NCI-H1930 (cell line): ENCODE measurements at regions not wholly inside any gene's neighbourhood (a gene's known extent, or its start where the extent isn't known, plus 50 kb on each side); places are given as distances from the start of the nearest gene placed in this dataset.
"Not testable (repeated sequence)": the region's sequence is repeated elsewhere in the genome, so short reads cannot be mapped to it uniquely, and the experiment has no call there.

ENCODE experiments used
- DNase-seq, 2 experiments: peaks; one replicate each; lab custom pipeline; 2025; lab: John Stamatoyannopoulos, UW

GRCh38 chr10:65355141-65355680, 1570.6 kb upstream of the LRRTM3 start:
- no peak for DNase-seq

GRCh38 chr10:65358565-65358964, 1567.3 kb upstream of the LRRTM3 start:
- no peak for DNase-seq

DNA sequence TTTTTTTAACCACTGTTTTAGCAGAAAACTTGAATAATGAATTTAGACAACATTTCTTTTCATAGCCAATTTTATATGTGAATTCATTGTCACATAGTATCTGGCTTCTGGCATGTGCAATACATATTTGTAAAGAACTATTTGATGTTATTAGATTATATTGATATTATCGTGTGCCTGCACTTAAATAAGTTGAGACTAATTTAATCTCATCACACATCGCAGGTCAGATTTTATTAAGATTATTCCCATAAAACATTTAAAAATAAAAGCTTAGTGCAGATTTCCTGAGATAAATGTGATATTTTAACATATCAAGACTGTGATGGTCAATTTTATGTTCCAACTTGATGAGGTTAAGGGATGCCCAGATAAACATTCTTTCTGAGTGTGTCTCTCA, 1565.3 kb upstream of the LRRTM3 start:
- no peak for DNase-seq

GRCh38 chr10:65365878-65366277, 1560.0 kb upstream of the LRRTM3 start:
- DNase-seq, result no peak

DNA sequence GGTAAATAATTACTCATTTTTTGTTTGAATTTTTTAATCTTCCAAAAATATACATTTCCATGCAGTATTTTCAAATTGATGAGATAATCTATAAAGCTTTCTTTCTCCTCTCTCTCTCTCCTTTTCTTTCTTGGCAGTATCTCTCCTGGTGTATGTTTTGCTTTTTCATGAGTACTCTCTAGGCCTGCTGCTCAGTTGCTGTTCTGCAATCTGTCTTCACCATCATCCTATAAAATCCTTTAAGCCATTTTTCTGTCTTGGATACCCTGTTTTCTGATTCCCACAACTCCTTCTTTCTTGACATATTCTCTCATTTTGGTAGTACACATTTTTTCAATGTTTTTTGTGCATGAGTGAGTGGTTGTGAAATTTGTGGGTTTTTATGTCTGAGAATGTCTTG, 1558.1 kb upstream of the LRRTM3 start:
- DNase-seq, result no peak

DNA sequence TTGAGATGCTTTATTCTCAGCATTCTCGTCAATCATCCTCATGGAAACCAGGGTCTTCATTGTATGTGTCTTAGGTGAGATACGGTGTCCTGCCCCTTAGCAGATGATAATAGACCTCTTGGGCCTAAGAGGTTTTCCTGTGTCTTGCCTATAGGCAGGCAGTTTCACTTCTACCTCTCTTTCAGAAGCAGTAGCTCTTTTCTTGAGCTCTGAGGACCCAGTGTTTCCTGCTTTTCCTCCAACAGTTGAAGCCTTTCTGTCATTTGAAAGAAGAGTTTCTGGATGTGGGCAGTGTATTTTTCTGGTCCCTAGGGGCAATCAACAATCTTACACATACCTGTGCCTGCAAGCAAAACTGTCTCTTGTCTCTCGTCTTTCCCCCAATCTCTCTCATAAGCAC, 1550.3 kb upstream of the LRRTM3 start:
- no peak for DNase-seq

- no peak for DNase-seq
Measured at GRCh38 chr10:65377687-65378086, 1548.1 kb upstream of the LRRTM3 start.

GRCh38 chr10:65394502-65395297, 1531.1 kb upstream of the LRRTM3 start:
- no peak for DNase-seq

- no peak for DNase-seq
Measured at GRCh38 chr10:65395631-65396030, 1530.2 kb upstream of the LRRTM3 start.

GRCh38 chr10:65396997-65397396, 1528.8 kb upstream of the LRRTM3 start:
- DNase-seq, result no peak

- DNase-seq, result no peak
Measured at GRCh38 chr10:65408401-65408800, 1517.4 kb upstream of the LRRTM3 start.

- no peak for DNase-seq
Measured at GRCh38 chr10:65413001-65413400, 1512.8 kb upstream of the LRRTM3 start.

DNA sequence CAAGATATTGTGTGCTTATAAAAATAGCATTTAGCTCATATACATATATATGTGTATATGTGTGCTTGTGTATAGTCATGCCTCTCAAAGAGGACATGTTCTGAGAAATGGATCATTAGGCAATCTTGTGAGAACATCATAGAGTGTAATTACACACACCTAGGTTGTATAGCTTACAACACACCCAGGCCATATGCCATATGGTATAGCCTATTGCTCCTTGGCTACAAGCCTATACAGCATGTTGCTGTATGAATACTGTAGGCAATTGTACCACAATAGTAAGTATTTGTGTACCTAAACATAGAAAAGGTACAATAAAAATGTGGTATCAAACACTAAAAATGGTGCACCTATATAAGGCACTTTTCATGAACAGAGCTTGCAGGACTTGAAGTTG, 1510.5 kb upstream of the LRRTM3 start:
- DNase-seq, result no peak

DNA sequence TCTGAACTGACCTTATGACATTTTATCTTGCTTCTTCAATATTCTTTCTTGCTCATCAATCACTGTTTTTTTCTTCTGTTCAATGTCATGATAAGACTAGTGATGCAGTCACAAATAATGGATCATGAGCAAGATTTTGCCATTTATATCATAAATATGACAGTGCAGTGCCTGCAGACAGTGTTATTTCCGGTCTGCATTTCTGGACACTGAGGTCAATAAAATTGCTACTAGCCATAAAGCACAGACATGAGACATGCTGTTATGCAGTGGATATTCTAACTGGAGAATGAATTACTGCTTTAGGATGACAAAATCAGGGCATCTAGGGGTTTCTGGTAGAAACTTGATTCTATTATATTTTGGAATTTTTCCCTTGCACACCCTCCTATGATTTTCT, 1509.7 kb upstream of the LRRTM3 start:
- DNase-seq, result no peak

GRCh38 chr10:65419629-65420028, 1506.2 kb upstream of the LRRTM3 start:
- DNase-seq, result no peak

- DNase-seq, result no peak
Measured at GRCh38 chr10:65423043-65423442, 1502.8 kb upstream of the LRRTM3 start.

DNA sequence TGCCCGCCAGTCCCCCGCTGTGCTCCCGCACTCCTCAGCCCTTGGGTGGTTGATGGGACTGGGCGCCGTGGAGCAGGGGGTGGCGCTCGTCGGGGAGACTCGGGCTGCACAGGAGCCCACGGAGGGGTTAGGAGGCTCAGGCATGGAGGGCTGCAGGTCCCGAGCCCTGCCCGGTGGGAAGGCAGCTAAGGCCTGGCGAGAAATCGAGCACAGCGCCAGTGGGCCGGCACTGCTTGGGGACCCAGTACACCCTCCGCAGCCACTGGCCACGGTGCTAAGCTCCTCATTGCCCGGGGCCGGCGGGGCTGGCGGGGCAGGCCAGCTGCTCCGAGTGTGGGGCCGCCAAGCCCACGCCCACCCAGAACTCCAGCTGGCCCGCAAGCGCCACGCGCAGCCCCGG, 1496.5 kb upstream of the LRRTM3 start:
- DNase-seq, result not testable (repeated sequence)

DNA sequence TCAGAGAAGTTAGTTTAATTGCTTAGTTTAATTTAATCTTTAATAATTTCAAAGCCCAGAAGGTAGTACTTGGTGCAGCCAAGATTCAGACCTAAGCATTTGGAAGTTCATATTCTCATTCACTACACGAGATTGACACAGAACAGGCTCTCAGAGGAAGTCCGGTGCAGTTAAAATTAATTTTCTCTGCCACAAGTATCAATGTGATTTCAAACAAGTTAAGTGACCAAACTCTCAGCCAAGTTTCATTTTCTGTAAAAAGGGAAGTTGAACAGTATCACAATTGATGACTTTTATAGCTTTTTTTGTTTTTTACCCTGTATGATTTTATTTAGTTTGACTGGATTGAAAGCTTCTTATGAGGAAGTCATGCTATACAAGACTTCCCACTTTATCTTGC, 1494.9 kb upstream of the LRRTM3 start:
- DNase-seq, result no peak

GRCh38 chr10:65470986-65471385, 1454.8 kb upstream of the LRRTM3 start:
- DNase-seq, result no peak

DNA sequence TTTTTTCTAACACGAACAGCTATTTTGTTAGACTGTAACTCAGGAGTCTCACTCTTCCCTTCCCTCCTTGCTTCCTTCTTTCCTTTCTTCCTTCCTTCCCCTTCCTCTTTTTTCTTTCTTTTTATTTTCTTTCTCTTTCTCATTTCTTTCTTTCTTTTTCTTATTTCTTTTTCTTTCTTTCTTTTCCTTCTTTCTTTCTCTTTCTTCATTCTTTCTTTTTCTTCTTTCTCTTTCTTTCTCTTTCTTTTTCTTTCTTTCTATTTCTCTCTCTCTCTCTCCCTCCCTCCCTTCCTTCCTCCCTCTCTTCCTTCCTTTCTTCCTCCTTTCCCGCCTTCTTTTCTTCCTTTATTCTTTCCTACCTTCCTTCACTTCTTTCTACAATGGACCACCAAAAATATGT, 1443.0 kb upstream of the LRRTM3 start:
- no peak for DNase-seq

- no peak for DNase-seq
Measured at GRCh38 chr10:65491799-65492198, 1434.0 kb upstream of the LRRTM3 start.

DNA sequence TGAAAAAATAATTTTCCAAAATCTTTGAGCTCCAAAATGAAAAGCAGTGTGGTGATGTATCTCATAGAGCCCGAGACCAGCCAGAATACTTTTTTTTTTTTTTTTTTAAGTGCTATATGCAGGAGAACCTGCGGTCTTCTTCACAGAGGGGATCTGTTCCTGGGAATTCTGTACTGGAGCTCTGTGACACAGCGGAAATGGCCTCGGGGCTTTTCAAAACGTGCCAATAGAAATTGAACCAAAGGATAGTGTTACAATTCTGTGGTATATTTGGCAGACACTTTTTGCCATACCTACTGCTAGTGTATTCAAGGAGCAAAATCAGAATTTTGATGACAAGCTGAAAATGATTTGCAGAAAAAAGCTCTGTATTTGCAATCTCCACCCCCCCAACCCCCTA, 1429.3 kb upstream of the LRRTM3 start:
- no peak for DNase-seq

DNA sequence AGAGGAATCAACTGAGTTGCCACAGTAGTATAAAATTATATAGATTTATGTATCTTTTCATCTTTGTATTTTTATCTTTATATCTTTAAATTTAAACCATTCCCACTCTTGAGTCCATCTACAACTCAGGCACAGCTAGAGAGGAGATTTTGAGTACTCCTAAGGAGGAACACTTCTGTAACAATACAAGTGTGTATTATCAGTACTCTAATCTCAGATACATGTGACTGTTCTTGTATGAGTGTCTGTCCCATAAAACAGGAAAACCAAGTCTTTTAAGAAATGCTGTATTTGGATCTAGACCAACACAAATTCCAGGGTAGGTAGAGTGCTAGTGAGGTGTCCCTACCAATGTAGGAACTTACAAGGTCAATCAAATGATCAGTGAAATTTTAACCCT, 1428.0 kb upstream of the LRRTM3 start:
- DNase-seq, result no peak

- DNase-seq, result no peak
Measured at GRCh38 chr10:65500716-65501115, 1425.1 kb upstream of the LRRTM3 start.
